EL (cell line): ENCODE measurements at regions not wholly inside any gene's neighbourhood (a gene's known extent, or its start where the extent isn't known, plus 50 kb on each side); places are given as distances from the start of the nearest gene placed in this dataset.

ENCODE experiments used
- DNase-seq: peaks from one replicate; pipeline ENCODE4 v3.0.0-alpha.2; 2016

DNA sequence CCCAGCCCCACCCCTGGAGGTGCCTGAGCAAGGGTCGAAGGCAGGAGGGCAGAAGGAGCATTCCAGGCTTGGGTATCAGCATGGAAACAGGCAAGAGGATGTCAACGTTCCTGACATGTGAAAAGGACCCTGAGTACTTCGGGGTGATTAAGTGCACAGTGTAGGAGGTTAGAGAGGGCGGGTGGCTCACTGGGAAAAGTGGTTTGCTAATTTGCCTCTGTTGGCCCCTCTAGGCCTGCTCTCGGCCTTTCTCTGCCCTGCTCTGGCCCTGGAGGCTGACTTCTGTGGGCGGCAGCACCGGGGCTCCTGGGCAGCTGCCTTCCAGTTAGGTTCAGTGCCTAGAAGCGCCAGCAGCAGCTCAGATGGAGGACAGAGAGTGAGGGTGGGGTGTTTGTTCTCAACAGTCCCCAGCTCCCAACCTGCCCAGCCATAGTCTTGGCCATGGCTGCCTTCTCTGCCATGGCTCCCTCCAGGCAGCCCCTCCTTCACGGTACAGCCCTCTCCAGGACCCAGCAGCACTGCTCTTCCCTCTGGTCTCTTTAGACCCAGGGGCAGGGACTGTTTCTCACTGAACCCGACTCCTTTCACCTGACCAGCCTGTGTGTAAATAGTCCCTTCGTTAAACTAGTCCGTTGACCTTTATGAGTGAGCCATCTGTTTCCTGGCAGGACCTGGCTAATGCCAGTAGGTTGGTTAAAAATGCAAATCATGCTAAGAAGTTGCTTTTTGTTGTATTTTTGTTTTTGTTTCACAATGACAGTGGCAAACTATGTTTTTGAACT is 107.1 kb upstream of the TPM1 start:
- DNase-seq, result no peak

DNA sequence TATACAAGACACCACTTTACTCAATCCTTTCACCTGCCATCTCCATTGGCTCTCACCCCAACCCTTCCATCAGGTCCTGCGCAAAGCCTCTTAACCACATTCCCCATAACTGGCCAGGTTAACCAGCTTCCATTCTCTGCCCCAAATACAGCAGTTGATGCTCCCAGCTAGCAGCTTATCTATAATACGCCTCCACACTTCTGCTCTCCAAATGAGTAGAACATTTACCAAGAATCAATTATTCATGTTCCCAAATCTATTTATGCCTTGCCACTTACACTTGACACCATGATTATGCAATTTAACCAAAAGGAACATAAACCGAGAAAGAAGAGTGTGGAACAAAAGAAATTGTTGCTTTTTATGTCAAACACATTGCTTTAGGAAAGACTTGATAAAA is 103.7 kb upstream of the TPM1 start:
- no peak for DNase-seq

DNA sequence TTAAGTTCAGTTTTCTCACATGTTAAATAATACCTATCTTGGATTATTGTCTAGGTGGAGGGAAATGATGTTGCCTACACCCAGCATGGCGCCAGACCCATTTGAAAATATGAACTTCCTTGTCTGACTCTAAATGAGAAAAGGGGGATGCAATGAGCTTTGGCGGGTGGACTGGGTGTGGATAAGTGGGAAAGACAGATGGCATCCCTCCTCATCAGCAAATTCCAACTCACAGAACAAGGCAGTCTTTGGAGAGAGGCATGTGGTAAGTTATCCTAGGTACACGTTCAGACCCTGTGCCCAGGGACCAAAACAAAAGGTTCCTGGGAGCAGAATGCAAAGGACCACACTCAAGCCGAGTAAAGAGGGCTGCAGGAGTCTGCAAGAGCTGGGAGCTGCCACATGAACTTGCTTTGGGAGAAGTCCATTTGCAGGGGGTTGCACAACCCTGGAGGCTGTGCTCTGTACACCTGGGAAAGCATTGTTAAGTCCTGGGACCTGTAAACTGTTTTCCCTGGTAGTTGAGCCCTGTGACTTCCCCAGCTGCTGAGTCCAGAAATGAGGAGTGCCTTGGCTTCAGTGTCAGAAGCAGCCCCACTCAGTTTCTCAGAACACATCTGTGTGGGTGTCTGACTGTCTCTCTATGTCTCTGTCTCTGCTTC is 102.3 kb upstream of the TPM1 start:
- no peak for DNase-seq

DNA sequence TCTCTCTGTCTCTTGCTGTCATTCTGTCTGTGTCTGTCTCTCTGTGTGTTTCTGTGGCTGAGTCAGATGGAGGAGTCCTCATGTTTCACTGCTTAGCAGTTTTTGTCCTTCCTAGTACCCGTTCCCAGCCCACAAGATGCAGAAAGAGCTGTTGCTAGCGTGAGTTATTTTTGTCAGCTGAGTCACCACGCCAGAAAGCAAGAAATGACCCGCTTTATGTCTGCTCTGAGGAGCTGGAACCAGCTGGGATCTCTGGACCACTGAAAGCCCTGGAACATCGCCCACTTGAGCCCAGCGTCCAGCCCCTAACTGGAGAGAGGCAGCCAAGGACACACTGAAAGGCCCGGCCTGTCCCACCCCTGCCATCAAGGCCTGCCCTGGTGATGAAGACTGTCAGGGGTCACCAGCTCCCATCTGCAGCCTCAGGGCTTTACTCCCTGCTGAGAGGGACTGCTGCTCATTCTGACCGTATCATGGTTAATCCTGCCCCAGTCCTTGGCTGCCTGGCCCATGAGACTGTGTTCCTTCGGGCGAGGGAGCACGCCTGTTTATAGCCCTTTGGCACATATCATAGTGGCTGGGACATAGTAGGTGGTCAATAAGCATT is 101.7 kb upstream of the TPM1 start:
- DNase-seq, result peak; percentile 96

DNA sequence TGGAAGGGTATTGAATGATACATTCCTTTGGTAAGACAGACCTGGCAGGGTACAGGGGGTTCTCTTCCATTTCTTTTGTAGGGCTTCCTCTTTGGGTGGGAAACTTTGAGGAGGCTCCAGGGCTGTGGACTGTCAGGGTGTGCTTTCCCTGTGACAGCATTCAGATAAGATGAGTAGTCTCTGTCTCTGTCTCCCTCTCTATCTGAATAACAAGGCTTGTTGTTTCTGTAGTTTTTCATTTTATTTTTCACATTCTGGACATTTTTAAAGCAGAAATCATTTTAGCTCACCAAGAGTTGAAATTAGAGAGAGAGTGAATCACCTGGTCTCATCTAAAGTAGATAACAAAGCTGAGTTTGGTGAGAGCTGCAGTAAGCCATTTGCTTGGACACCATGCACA is 100.8 kb upstream of the TPM1 start:
- DNase-seq, result peak; percentile 37

DNA sequence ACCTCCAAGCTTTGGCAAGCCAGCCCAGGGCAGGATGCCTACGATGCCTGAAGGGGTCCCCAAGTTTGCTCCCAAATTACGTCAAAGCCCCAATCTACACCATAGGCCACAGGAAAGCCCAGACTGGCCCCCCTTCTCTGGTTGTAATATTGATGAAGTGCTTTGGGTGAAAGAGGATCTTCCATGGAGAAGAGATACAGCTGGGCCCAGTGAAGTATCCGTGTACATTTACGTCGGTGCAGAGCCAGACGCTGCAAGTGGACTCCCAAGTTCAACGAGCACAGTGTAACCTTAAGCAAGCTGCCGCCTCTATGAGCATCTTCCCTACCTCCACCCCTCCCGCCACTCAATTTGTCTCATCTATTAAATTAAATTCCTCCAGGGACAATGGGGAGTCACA is 100.1 kb upstream of the TPM1 start:
- DNase-seq, result no peak

DNA sequence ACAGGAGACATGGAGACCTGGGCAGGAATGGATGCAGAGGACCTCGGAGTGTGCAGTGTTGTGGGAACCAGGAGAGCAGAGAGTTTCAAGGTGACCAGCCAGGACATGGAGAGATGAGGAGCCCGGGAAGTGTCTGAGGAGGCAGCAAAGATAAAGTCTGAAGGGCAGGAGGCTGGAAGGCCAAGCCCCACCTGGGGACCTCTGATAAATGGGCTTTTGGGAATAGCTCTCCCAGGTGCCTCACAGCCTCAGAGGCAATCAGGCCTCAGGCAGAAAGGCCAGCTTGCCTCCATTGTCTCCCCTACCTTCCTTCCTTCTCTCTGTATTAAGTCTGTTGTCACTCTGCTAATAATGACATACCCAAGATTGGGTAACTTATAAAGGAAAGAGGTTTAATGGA is 97.5 kb upstream of the TPM1 start:
- no peak for DNase-seq

DNA sequence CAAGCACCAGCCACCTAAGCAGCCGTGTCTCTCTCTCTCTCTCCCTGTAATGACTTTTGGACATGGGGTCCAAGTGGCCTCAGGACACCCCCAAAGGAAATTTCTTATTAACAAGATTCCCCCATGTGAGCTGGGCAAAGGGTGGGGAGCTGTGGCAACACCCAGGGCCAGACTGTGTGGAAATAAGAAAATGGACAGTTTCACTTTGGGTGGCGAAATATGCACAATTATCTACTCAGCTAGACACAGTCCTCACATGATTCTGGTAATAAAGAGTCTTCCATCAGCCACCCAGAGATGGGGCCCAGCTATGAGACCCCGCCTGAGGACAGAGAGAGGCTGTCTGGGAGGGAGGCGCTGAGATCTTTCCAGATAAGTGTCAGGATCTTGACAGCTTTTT is 96.8 kb upstream of the TPM1 start:
- no peak for DNase-seq

DNA sequence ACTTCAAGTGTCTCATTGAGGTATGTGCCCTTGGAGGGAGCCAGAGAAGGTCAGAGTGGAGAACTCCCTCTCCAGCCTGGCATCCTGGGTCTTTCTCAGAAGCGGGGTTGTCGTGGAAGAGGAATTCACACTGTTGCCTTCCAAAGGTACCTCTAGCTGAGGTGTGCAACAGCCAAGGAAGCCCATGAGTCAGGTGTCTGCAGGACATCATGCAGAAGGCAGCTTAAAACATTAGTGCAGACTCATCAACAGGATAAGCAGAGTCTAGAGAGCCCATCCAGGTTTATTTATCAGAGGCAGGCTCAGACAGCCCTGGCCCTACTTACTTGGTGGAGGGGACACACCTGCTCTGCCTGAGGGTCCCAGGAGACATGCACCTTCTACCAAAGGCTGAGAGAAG is 95.6 kb upstream of the TPM1 start:
- no peak for DNase-seq

DNA sequence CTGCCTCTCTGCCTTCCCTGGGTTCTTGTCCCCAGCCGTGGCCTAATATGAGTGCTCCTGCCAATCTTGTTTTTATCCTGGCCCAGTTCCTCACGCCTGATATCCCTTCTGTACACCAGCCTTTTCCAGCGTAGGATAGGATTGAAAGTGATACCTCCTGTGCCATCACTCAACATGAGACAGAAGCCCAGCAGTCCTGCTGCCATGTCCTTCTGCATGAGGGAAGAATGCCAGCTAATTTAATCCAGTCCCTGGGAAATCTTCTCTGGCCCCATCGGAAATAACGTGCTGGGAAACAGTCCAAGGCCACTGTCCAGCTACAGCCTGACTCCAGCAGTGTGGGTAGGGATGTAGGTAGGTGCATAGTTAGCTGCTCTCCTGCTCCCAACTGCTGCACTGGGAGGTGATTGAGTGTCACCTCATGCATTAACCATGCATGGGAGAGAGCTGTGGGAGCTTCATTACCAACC is 92.0 kb upstream of the TPM1 start:
- DNase-seq, result no peak

DNA sequence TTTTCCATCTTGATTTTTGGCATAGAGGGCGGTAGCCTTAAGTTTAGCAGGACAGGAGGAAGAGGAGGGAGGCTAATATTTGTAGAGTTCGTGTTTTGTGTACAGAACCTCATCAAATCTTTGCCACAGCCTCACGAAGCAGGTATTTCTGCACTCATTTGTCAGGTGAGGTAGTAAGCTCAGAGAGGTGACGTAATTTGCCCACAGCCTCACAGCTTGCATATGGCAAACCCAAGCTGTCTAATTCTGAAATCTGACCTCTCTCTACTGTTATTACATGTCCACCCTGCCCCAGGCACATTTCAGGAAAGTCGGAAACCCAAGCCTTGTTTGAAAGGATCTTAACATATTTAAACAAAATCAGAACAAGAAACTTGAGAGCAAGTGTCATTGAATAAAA is 91.1 kb upstream of the TPM1 start:
- no peak for DNase-seq

DNA sequence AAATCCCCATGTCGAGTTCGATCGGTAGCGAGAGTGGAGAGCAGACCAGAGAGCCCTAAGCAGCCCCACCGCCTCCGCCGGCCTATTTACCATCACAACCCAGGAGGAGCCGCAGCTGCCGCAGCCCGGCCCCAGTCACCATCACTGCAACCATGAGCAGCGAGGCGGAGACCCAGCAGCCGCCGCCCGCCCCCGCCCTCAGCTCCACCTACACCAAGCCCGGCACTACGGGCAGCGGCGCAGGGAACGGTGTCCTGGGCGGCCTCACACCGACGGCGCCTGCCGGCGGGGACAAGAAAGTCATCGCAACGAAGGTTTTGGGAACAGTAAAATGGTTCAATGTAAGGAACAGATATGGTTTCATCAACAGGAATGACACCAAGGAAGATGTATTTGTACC is 89.5 kb upstream of the TPM1 start:
- DNase-seq, result no peak

DNA sequence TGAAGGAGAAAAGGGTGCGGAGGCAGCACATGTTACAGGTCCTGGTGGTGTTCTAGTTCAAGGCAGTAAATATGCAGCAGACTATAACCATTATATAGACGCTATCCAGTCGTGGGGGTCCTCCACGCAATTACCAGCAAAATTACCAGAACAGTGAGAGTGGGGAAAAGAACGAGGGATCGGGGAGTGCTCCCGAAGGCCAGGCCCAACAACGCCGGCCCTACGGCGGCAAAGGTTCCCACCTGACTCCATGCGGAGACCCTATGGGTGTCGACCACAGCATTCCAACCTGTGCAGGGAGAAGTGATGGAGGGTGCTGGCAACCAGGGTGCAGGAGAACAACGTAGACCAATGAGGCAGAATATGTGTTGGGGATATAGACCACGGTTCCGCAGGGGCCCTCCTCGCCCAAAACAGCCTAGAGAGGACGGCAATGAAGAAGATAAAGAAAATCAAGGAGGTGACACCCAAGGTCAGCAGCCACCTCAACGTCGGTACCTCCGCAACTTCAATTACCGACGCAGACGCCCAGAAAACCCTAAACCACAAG is 89.0 kb upstream of the TPM1 start:
- no peak for DNase-seq

DNA sequence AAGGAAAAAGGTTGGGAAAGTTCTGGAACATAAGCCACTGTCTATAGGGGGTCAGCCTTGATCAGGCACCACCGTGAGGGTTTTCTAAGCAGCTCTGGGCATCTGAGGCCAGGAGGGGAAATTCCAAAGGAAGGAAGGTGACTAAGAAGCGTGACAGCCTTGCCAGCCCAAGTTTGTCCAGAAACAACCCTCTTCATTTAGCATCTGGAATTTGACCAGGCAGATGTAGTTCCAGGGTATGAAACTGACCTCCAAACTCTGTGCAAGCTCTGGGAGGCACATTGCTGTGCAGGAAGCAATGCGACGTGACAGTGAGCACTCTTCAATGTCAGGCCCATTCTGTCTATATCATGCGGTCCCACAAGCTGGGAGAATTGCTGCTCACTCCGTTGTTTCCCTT is 85.4 kb upstream of the TPM1 start:
- peak; percentile 64 for DNase-seq

DNA sequence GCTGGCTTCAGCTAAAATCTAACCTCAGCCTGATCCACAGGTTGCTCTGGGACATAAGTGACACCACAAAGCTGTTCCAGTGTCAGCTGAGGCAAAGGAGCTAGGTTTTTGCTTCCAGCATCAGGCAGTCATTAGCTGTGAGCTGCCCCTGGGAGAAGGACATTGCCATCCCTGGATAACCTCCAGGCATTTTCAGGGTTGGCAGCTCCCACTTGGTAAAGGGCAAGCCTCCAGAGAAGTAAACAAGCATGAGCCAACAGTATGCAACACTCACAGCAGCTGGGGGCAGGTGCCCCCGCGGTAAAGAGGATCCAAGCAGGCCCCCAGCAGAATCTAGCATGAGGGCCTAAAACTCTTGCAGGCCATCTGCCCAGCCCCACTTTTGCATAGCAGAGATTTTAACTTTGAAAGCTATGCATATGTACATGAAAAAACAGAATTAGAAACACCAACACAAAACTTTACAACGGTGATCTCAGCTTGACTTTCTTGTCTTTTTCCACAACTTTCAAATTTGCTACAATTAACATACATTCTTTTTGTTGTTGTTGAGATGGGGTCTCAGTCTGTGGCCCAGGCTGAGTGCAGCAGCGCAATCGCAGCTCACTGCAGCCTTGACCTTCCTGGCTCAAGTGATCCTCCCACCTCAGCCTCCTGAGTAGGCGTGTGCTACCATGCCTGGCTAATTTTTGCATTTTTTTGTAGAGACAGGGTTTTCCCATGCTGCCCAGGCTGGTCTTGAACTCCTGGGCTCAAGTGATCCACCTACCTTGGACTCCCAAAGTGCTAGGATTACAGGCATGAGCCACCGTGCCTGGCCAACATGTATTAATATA is 83.8 kb upstream of the TPM1 start:
- no peak for DNase-seq

DNA sequence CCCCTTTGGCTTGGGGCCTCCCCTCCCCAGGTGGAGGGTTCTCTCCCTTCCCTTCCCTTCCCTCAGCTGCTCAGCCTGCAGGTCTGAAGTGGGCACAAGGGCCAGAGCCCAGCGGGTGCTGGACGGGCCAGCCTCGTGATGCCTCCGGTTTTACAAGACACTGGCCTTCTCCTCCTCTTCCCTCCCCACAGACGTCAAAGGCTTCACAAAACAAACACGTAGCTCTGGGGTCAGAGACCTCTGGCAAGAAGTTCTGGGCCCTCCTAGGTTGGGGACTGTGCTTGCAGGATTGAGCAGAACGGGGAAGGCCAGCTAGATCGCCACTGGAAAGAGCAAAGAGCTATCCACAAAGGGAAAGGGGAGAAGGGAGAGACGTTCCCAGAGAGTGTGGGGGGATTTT is 81.4 kb upstream of the TPM1 start:
- DNase-seq, result no peak

DNA sequence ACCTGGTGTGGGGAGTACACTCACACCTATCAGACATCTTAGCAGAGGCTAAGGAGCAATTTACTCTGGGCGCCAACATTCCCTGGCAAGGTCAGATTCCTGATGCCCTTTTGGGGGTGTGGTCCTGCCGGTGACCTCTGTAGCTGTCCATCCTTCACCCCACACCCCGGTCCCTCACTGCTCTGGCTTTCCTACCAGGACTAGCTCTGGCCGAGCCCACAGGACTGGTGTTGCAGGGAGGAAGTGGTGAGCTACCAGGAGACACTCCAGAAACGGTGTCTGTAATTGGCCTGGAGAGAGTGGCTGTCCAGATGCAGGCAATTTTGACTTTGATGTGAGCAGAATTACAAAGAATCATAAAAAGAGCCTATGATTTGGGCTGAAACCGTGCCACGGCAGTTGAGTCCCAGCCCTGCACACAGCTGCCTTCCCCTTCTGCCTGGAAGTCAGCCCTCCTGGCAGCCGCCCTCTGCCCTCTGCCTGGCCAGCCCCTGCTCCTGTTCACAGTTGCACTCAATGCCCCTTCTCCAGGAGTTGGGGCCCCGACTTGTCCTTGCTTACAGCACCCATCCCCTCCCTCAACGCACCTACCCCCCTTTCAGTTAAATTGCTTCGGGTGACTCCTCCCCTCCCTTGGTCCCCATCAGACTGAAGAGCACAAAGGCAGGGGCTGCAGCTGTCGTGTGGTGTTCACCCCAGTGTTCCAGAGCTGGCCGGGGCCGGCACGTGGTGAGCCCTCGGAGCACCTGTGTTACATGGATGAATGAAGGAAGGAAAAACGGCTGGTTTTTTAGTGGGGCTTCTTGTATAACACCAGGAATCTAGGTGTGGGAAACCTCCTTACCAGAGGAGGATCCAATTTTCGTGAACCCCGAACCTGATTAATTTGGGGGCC is 80.2 kb upstream of the TPM1 start:
- DNase-seq, result no peak

DNA sequence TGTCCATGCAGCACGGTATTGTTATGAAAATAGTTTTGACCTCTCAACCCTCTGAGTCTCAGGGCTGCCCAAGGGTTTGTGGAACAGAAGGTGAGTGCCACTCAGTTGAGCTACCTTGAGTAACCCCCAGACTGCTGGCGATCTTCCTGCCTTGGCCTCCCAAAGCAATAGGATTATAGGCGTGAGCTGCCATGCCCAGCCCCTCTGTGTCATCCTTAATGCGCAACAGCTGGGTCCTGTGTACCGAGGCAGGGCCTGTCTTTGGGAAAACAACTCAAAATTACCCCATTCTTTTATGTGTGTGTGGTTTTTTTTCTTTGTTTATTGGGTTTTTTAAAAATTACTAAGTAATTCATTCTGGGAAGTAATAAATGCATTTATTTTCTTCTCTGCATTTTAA is 78.3 kb upstream of the TPM1 start:
- DNase-seq, result peak; percentile 21

DNA sequence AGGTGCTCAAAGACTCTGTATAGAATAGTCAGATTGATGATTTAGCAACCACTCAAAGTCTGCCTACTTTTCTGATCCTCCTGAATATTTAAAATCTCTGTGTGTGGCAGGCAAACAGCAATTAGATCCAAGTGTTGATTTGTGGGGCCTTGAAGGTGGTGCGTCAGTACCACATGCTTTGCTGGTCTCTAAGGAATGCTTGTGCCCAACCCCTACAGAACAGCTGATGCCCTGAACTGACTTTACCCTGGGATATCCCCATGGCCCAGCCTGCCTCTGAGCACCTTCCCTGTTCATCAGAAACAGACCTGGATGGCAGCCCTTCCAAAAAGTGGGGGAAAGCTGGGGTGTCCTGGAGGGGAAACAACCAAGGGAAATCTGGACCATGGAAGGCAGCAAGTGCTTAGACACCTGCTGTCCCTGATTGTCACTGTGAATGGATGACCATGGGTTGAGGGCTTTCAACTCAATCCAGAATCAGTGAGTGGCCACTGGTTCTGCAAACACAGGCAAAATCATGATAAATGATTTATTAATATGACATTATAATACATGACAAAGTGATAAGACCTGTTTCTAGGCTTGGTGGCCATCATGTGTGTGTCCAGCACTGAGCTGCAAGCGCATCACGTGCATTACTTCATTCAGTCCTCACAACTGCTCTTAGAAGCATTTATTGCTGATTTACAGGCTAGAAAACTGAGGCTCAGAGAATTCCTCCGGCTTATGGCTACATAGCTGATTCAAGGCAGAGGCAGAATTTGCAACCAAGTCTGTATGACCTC is 76.1 kb upstream of the TPM1 start:
- no peak for DNase-seq

DNA sequence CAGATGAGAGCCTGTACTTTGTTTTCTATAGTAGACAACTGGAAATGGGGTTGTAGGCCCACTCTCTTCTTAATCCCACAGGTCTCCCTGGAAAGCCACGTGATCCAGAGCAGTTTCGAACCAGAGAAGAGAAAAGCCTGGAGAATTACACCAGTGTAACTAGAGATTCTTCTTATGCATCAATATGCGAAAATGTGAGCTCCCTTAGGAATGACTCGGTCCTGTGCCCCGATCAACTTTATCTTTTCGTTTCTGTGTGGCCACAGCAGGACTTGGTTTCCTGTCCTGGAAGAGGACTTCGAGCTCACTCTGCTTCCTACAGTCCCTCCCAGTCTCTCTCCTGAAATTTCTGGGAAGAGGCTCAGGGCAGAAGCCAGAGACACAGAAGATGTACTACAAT is 73.8 kb upstream of the TPM1 start:
- DNase-seq, result no peak

DNA sequence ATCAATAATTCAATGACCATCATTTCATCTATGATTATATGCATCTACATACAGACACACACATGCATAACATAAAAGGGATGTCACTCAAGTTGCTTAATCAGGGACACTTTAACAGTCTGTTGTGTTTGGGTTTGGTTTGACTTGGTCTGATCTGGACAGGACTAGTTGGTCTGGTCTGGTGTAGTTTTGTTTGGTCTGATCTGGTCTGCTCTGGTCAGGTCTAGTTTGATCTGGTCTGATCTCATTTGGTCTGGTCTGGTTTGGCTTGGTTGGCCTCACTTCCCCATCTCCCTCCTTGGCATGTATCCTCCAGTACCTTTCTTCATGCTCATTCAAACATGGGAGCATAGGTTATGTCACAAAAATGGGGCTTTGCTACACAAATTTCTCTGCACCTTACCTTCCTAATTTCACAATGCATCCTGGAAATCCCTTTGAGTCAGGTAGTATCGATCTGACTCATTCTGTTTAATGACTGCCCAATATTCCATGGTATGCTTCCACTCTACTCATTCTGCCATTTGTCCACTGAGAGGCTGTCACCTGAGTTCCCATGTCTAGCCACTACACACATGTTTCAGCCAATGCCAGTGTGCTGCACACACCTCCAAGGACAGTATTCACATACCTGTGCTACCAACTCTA is 73.0 kb upstream of the TPM1 start:
- DNase-seq, result no peak
